Activated CD4-positive, alpha-beta T cell treated with anti-CD3 and anti-CD28 coated beads for 36 hours (primary cell): ENCODE measurements at regions not wholly inside any gene's neighbourhood (a gene's known extent, or its start where the extent isn't known, plus 50 kb on each side); places are given as distances from the start of the nearest gene placed in this dataset.

Experiments
- ATAC-seq: fragments of 200-7000 bp; cut with Tn5 transposase; one replicate; pipeline ENCODE4 v1.10.0; 2021; ENCODE audit warnings: mild to moderate bottlenecking, moderate library complexity
- CTCF ChIA-PET: fragments of 350-600 bp; sonication (Branson Sonifier 250); formaldehyde crosslinking; loops from one replicate; lab custom pipeline; 2021; ENCODE audit warnings: antibody characterized with exemption; lab: Charles Lee
- POLR2A ChIA-PET: fragments of 350-600 bp; sonication (Branson Sonifier 250); formaldehyde crosslinking; loops from one replicate; lab custom pipeline; 2021; ENCODE audit warnings: antibody characterized with exemption, inconsistent platforms; lab: Charles Lee
- DNase-seq: peaks from one replicate; pipeline ENCODE4 v3.0.0-alpha.2; 2020
- H3K27ac Mint-ChIP-seq: one replicate; pipeline ENCODE4 v1.8.0; 2021; ENCODE audit warnings: mixed read lengths
- H3K27me3 Mint-ChIP-seq: one replicate; pipeline ENCODE4 v1.8.0; 2021; ENCODE audit warnings: mixed read lengths
- H3K36me3 Mint-ChIP-seq: one replicate; pipeline ENCODE4 v1.8.0; 2021; ENCODE audit warnings: low read depth, mixed read lengths
- H3K4me1 Mint-ChIP-seq: one replicate; pipeline ENCODE4 v1.8.0; 2021; ENCODE audit warnings: mixed read lengths
- H3K4me3 Mint-ChIP-seq: one replicate; pipeline ENCODE4 v1.8.0; 2021; ENCODE audit warnings: mild to moderate bottlenecking, moderate library complexity, mixed read lengths
- H3K9me3 Mint-ChIP-seq: one replicate; pipeline ENCODE4 v1.8.0; 2021; ENCODE audit warnings: low read depth, mixed read lengths
- intact Hi-C, 2 experiments: fragments of 100-400 bp; cut with DNase I in 1 of 2; cut with micrococcal nuclease in 1 of 2; formaldehyde crosslinking; loops; one replicate each; pipeline versions ENCODE4 v1.14.2 to v1.15.1; 2022 to 2024; cut with DNase I, micrococcal nuclease

- H3K36me3 Mint-ChIP-seq, result no peaks in the 10 kb centered on the region
- H3K4me3 Mint-ChIP-seq, result no peak overlapping the region
- ATAC-seq (no peak), DNase-seq (no peak)
- ChIA-PET CTCF (no interaction called here), POLR2A (no interaction called here)
- no peaks in the 10 kb centered on the region for H3K9me3 Mint-ChIP-seq
- H3K27me3 Mint-ChIP-seq, result peaks cover 38% of the 10 kb centered on the region
- intact Hi-C loops, result no loop called here
- no peak overlapping the region for H3K27ac Mint-ChIP-seq
- H3K4me1 Mint-ChIP-seq, result peaks cover 5% of the 10 kb centered on the region
Observed at GRCh38 chr2:120443946-120444345, 98.0 kb downstream of the INHBB start.

- peaks cover 37% of the 10 kb centered on the region for H3K27me3 Mint-ChIP-seq
- H3K9me3 Mint-ChIP-seq, result no peaks in the 10 kb centered on the region
- H3K27ac Mint-ChIP-seq, result no peak overlapping the region
- CTCF ChIA-PET, result interaction anchor here (0.7 kb wide), 1 partner anchor 101 kb away, joined by 4 read pairs; no protein-coding TSS in a partner anchor
- POLR2A ChIA-PET, result no interaction called here
- no peak for ATAC-seq
- H3K4me1 Mint-ChIP-seq, result peaks cover 5% of the 10 kb centered on the region
- DNase-seq, result no peak
- no peak overlapping the region for H3K4me3 Mint-ChIP-seq
- H3K36me3 Mint-ChIP-seq, result no peaks in the 10 kb centered on the region
- intact Hi-C loops, result no loop called here
Observed at GRCh38 chr2:120444691-120445240, 98.8 kb downstream of the INHBB start.

- Mint-ChIP-seq H3K27ac (no peak overlapping the region), H3K4me1 (peaks cover 5% of the 10 kb centered on the region), H3K36me3 (no peaks in the 10 kb centered on the region), H3K4me3 (no peak overlapping the region), H3K27me3 (peaks cover 33% of the 10 kb centered on the region), H3K9me3 (no peaks in the 10 kb centered on the region)
- intact Hi-C loops, result no loop called here
- DNase-seq, result no peak
- no peak for ATAC-seq
- ChIA-PET POLR2A (no interaction called here), CTCF (interaction anchor here (0.6 to 0.7 kb wide), 2 partner anchors 102 to 890 kb away, joined by 3 to 4 read pairs; no protein-coding TSS in a partner anchor)
Observed at GRCh38 chr2:120445449-120446143, 99.7 kb downstream of the INHBB start.

GRCh38 chr2:120446236-120447126 is 100.5 kb downstream of the INHBB start:
- Mint-ChIP-seq H3K4me1 (peaks cover 5% of the 10 kb centered on the region), H3K4me3 (no peak overlapping the region), H3K27ac (no peak overlapping the region), H3K27me3 (peaks cover 25% of the 10 kb centered on the region), H3K36me3 (no peaks in the 10 kb centered on the region), H3K9me3 (no peaks in the 10 kb centered on the region)
- POLR2A ChIA-PET, result no interaction called here
- CTCF ChIA-PET, result interaction anchor here (0.6 kb wide), 1 partner anchor 890 kb away, joined by 3 read pairs; no protein-coding TSS in a partner anchor
- no peak for ATAC-seq
- DNase-seq, result no peak
- intact Hi-C loops, result no loop called here

GRCh38 chr2:120447127-120447785 is 101.3 kb downstream of the INHBB start:
- ChIA-PET CTCF (no interaction called here), POLR2A (no interaction called here)
- H3K36me3 Mint-ChIP-seq, result no peaks in the 10 kb centered on the region
- ATAC-seq (no peak), DNase-seq (no peak)
- intact Hi-C loops, result no loop called here
- no peaks in the 10 kb centered on the region for H3K9me3 Mint-ChIP-seq
- H3K4me1 Mint-ChIP-seq, result peaks cover 3% of the 10 kb centered on the region
- H3K4me3 Mint-ChIP-seq, result no peak overlapping the region
- H3K27me3 Mint-ChIP-seq, result peaks cover 20% of the 10 kb centered on the region
- H3K27ac Mint-ChIP-seq, result no peak overlapping the region

GRCh38 chr2:120448436-120448835 is 102.5 kb downstream of the INHBB start:
- intact Hi-C loops, result no loop called here
- ATAC-seq (no peak), DNase-seq (no peak)
- H3K9me3 Mint-ChIP-seq, result no peaks in the 10 kb centered on the region
- H3K27ac Mint-ChIP-seq, result no peak overlapping the region
- ChIA-PET CTCF (interaction anchor here (0.6 kb wide), 1 partner anchor 908 kb away, joined by 3 read pairs; no protein-coding TSS in a partner anchor), POLR2A (no interaction called here)
- peaks cover 12% of the 10 kb centered on the region for H3K27me3 Mint-ChIP-seq
- no peak overlapping the region for H3K4me3 Mint-ChIP-seq
- H3K36me3 Mint-ChIP-seq, result no peaks in the 10 kb centered on the region
- no peaks in the 10 kb centered on the region for H3K4me1 Mint-ChIP-seq

GRCh38 chr2:120448961-120449810 is 103.2 kb downstream of the INHBB start:
- H3K4me1 Mint-ChIP-seq, result no peaks in the 10 kb centered on the region
- DNase-seq (no peak), ATAC-seq (no peak)
- ChIA-PET CTCF (interaction anchor here (0.6 kb wide), 1 partner anchor 907 kb away, joined by 3 read pairs; no protein-coding TSS in a partner anchor), POLR2A (no interaction called here)
- H3K4me3 Mint-ChIP-seq, result no peak overlapping the region
- peaks cover 5% of the 10 kb centered on the region for H3K27me3 Mint-ChIP-seq
- H3K27ac Mint-ChIP-seq, result no peak overlapping the region
- intact Hi-C loops, result no loop called here
- no peaks in the 10 kb centered on the region for H3K9me3 Mint-ChIP-seq
- H3K36me3 Mint-ChIP-seq, result no peaks in the 10 kb centered on the region

GRCh38 chr2:120450196-120450820 is 104.4 kb downstream of the INHBB start:
- CTCF ChIA-PET, result no interaction called here
- intact Hi-C loops, result no loop called here
- Mint-ChIP-seq H3K9me3 (no peaks in the 10 kb centered on the region), H3K36me3 (no peaks in the 10 kb centered on the region), H3K4me3 (no peak overlapping the region), H3K27ac (no peak overlapping the region), H3K4me1 (no peaks in the 10 kb centered on the region), H3K27me3 (no peaks in the 10 kb centered on the region)
- DNase-seq (no peak), ATAC-seq (no peak)
- POLR2A ChIA-PET, result no interaction called here

- Mint-ChIP-seq H3K27ac (no peak overlapping the region), H3K4me3 (no peak overlapping the region), H3K9me3 (no peaks in the 10 kb centered on the region), H3K4me1 (no peaks in the 10 kb centered on the region), H3K27me3 (no peaks in the 10 kb centered on the region), H3K36me3 (no peaks in the 10 kb centered on the region)
- ATAC-seq (no peak), DNase-seq (no peak)
- CTCF ChIA-PET, result no interaction called here
- POLR2A ChIA-PET, result no interaction called here
- intact Hi-C loops, result no loop called here
Observed at GRCh38 chr2:120451334-120451733, 105.4 kb downstream of the INHBB start.

GRCh38 chr2:120452131-120452530 is 106.2 kb downstream of the INHBB start:
- no peaks in the 10 kb centered on the region for H3K4me1 Mint-ChIP-seq
- intact Hi-C loops, result no loop called here
- no peak overlapping the region for H3K4me3 Mint-ChIP-seq
- no peak for DNase-seq
- no peaks in the 10 kb centered on the region for H3K36me3 Mint-ChIP-seq
- H3K27me3 Mint-ChIP-seq, result no peaks in the 10 kb centered on the region
- no peak for ATAC-seq
- H3K27ac Mint-ChIP-seq, result no peak overlapping the region
- H3K9me3 Mint-ChIP-seq, result peaks cover 5% of the 10 kb centered on the region
- ChIA-PET POLR2A (no interaction called here), CTCF (no interaction called here)
